ENCODE measurements at regions not wholly inside any gene's neighbourhood (a gene's known extent, or its start where the extent isn't known, plus 50 kb on each side); places are given as distances from the start of the nearest gene placed in this dataset.

DNA sequence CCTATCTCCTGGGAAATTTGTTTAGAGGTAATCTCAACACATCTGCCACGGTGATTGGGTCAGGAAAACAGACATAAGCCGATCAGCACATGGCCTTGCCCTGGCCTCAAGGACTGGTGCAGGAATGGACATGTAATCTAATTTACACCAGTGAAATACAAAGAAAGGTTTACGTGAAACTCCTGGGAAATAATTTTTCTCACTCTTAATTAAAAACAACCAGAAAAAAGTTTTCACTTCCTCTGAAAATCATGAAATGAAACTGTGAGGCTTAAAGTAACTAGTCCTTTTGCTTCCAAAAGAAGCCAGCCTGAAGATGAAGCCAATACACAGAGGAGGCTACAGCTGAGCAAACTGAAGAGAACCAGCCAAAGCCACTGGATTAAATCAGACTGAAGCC, 154.1 kb upstream of the FAM241A start:
- Histone ChIP-seq H2AFZ (replicated peaks; ENCODE audit: low read length, poor library complexity) (no peak overlapping the region), H3K9me3 (ENCODE audit: control insufficient read depth, insufficient read depth, low read length) (no peaks in the 10 kb centered on the region), H4K8ac (ENCODE audit: low read depth in 2 of 2, low read length in 2 of 2) (no peak overlapping the region), H3K27ac (ENCODE audit: insufficient read depth, low read length) (no peak overlapping the region), H2BK5ac (ENCODE audit: low read depth, low read length, poor library complexity, severe bottlenecking) (no peak overlapping the region), H3K4ac (ENCODE audit: low read depth, low read length) (no peak overlapping the region), H2BK120ac (ENCODE audit: low read depth, low read length) (no peak overlapping the region), H3K36me3 (ENCODE audit: control insufficient read depth, insufficient read depth, low read length) (no peaks in the 10 kb centered on the region), H4K20me1 (ENCODE audit: insufficient read depth, low read length) (no peaks in the 10 kb centered on the region), H3K9me1 (ENCODE audit: insufficient read depth, low read length) (no peaks in the 10 kb centered on the region), H3K4me1 (ENCODE audit: control insufficient read depth, insufficient read depth, low read length) (no peaks in the 10 kb centered on the region), H3K23ac (ENCODE audit: low read depth, low read length) (no peak overlapping the region), H3K56ac (ENCODE audit: extremely low read depth, insufficient read depth, low read length) (no peak overlapping the region), H3K9ac (ENCODE audit: low read depth, low read length) (no peak overlapping the region), H2BK20ac (ENCODE audit: low read depth, low read length) (no peak overlapping the region), H2AK9ac (replicated peaks; ENCODE audit: low read depth, low read length, poor library complexity) (no peak overlapping the region), H2BK15ac (ENCODE audit: low read depth, low read length) (no peak overlapping the region), H3K4me3 (ENCODE audit: insufficient read depth, low read depth, low read length) (no peak overlapping the region), H3K14ac (replicated peaks; ENCODE audit: low read depth, low read length) (no peak overlapping the region), H4K5ac (ENCODE audit: low read depth, low read length) (no peak overlapping the region), H3K79me1 (ENCODE audit: low read depth in 1 of 2, low read length in 2 of 2) (no peaks in the 10 kb centered on the region), H3K4me2 (ENCODE audit: low read depth, low read length) (no peak overlapping the region), H4K91ac (ENCODE audit: insufficient read depth, low read depth, low read length) (no peak overlapping the region), H3K18ac (ENCODE audit: low read depth, low read length) (no peak overlapping the region), H3K27me3 (ENCODE audit: control insufficient read depth, insufficient read depth, low read length) (no peaks in the 10 kb centered on the region; the same call in 1 of the 2 replicates), H2AK5ac (ENCODE audit: low read depth, low read length) (no peak overlapping the region)
- ATAC-seq (ENCODE audit: low read depth) (no peak), DNase-seq (no peak)
- POLR2A ChIA-PET (ENCODE audit: unreplicated experiment) = no interaction called here
- dilution Hi-C loops (cut with HindIII; ENCODE audit: low sequenced_read_pairs, unreplicated experiment) = no loop called here
- no TSS peak for BruUV-seq (replicated peaks)
- no CpG with 5 or more reads among the region's 3 CpGs for WGBS, 2 experiments (ENCODE audit: extremely low coverage in 2 of 2, insufficient read length in 1 of 2)
- intact Hi-C loops (cut with micrococcal nuclease) = no loop called here
- CTCF ChIA-PET = interaction anchor here (1.0 kb wide), 1 partner anchor 46 kb away, joined by 4 read pairs; no protein-coding TSS in a partner anchor
- in situ Hi-C loops (cut with MboI; ENCODE audit: low sequenced_read_pairs) = no loop called here
- TF ChIP-seq CTCF (conservative IDR thresholded peaks at IDR 0.05; ENCODE audit: low read depth, low read length) = no peak

Measured in IMR-90 (cell line).